ENCODE measurements at regions not wholly inside any gene's neighbourhood (a gene's known extent, or its start where the extent isn't known, plus 50 kb on each side); places are given as distances from the start of the nearest gene placed in this dataset.

GRCh38 chr1:61618193-61618592 is 106.7 kb downstream of the TM2D1 start:
- Histone ChIP-seq H3K4me3 (IDR thresholded peaks at IDR 0.05; ENCODE audit: insufficient read depth, low read depth, low read length) (no peak overlapping the region), H4K20me1 (ENCODE audit: insufficient read depth) (no peaks in the 10 kb centered on the region), H2AFZ (ENCODE audit: low read depth) (no peak overlapping the region), H3K36me3 (ENCODE audit: insufficient read depth) (no peaks in the 10 kb centered on the region), H3K4me2 (no peak overlapping the region), H3K27ac (no peak overlapping the region), H3K4me1 (ENCODE audit: low read depth, poor library complexity, severe bottlenecking) (no peaks in the 10 kb centered on the region), H3K79me2 (ENCODE audit: insufficient read depth, low read depth) (no peaks in the 10 kb centered on the region), H3K27me3 (ENCODE audit: insufficient read depth, low read depth) (no peaks in the 10 kb centered on the region), H3K9ac (no peak overlapping the region)
- TF ChIP-seq CTCF (conservative IDR thresholded peaks at IDR 0.05; ENCODE audit: low read depth, low read length), result no peak

- no peak overlapping the region for H3K9ac ChIP-seq
- no peak overlapping the region for H3K4me2 ChIP-seq
- H3K4me3 ChIP-seq (IDR thresholded peaks at IDR 0.05; ENCODE audit: insufficient read depth, low read depth, low read length), result no peak overlapping the region
- no peaks in the 10 kb centered on the region for H3K27me3 ChIP-seq (ENCODE audit: insufficient read depth, low read depth)
- H3K79me2 ChIP-seq (ENCODE audit: insufficient read depth, low read depth), result no peaks in the 10 kb centered on the region
- H4K20me1 ChIP-seq (ENCODE audit: insufficient read depth), result no peaks in the 10 kb centered on the region
- H2AFZ ChIP-seq (ENCODE audit: low read depth), result no peak overlapping the region
- no peaks in the 10 kb centered on the region for H3K36me3 ChIP-seq (ENCODE audit: insufficient read depth)
- TF ChIP-seq CTCF (conservative IDR thresholded peaks at IDR 0.05; ENCODE audit: low read depth, low read length), result no peak
- no peak overlapping the region for H3K27ac ChIP-seq
- H3K4me1 ChIP-seq (ENCODE audit: low read depth, poor library complexity, severe bottlenecking), result no peaks in the 10 kb centered on the region
Observed at GRCh38 chr1:61616830-61617229, 108.1 kb downstream of the TM2D1 start.

GRCh38 chr1:61612602-61613001 is 112.3 kb downstream of the TM2D1 start:
- H2AFZ ChIP-seq (ENCODE audit: low read depth), result no peak overlapping the region
- TF ChIP-seq CTCF (conservative IDR thresholded peaks at IDR 0.05; ENCODE audit: low read depth, low read length), result no peak

GRCh38 chr1:61609040-61609439 is 115.9 kb downstream of the TM2D1 start:
- Histone ChIP-seq H3K27ac (no peak overlapping the region), H3K9ac (no peak overlapping the region), H3K36me3 (ENCODE audit: insufficient read depth) (no peaks in the 10 kb centered on the region), H3K79me2 (ENCODE audit: insufficient read depth, low read depth) (no peaks in the 10 kb centered on the region), H3K4me3 (IDR thresholded peaks at IDR 0.05; ENCODE audit: insufficient read depth, low read depth, low read length) (no peak overlapping the region), H3K4me2 (no peak overlapping the region), H4K20me1 (ENCODE audit: insufficient read depth) (no peaks in the 10 kb centered on the region), H2AFZ (ENCODE audit: low read depth) (no peak overlapping the region), H3K4me1 (ENCODE audit: low read depth, poor library complexity, severe bottlenecking) (no peaks in the 10 kb centered on the region), H3K27me3 (ENCODE audit: insufficient read depth, low read depth) (no peaks in the 10 kb centered on the region)
- TF ChIP-seq CTCF (conservative IDR thresholded peaks at IDR 0.05; ENCODE audit: low read depth, low read length), result no peak

More at GRCh38 chr1:61612602-61613001, 112.3 kb downstream of the TM2D1 start:
- no peaks in the 10 kb centered on the region for H3K36me3 ChIP-seq (ENCODE audit: insufficient read depth)
- H3K4me1 ChIP-seq (ENCODE audit: low read depth, poor library complexity, severe bottlenecking), result no peaks in the 10 kb centered on the region
- no peaks in the 10 kb centered on the region for H3K79me2 ChIP-seq (ENCODE audit: insufficient read depth, low read depth)
- H3K4me2 ChIP-seq, result no peak overlapping the region
- H4K20me1 ChIP-seq (ENCODE audit: insufficient read depth), result no peaks in the 10 kb centered on the region
- H3K9ac ChIP-seq, result no peak overlapping the region
- H3K4me3 ChIP-seq (IDR thresholded peaks at IDR 0.05; ENCODE audit: insufficient read depth, low read depth, low read length), result no peak overlapping the region
- H3K27me3 ChIP-seq (ENCODE audit: insufficient read depth, low read depth), result no peaks in the 10 kb centered on the region
- no peak overlapping the region for H3K27ac ChIP-seq

Data from KMS-11 (cell line).